Esophagus (tissue), 2 donors: ENCODE measurements at regions not wholly inside any gene's neighbourhood (a gene's known extent, or its start where the extent isn't known, plus 50 kb on each side); places are given as distances from the start of the nearest gene placed in this dataset.

ENCODE experiments used
- H3K27ac ChIP-seq, 2 donors: one replicate each; pipeline ENCODE4 v1.5.1; 2013; ENCODE audit warnings: low read depth in 2 of 2, mild to moderate bottlenecking in 2 of 2, inconsistent platforms in 1 of 2, low read length in 1 of 2, moderate library complexity in 1 of 2
- H3K27me3 ChIP-seq, 2 donors: one replicate each; pipeline ENCODE4 v1.6.1; 2013; ENCODE audit warnings: low read length in 2 of 2, control low read depth in 1 of 2, mild to moderate bottlenecking in 1 of 2; ENCODE audit not compliant: insufficient read depth in 2 of 2, control insufficient read depth in 1 of 2
- H3K36me3 ChIP-seq, 2 donors: one replicate each; pipeline ENCODE4 v1.6.1; 2013; ENCODE audit warnings: low read length in 1 of 2; ENCODE audit not compliant: control insufficient read depth in 2 of 2, insufficient read depth in 2 of 2
- H3K4me1 ChIP-seq, 2 donors: one replicate each; pipeline ENCODE4 v1.6.1; 2013; ENCODE audit warnings: low read length in 1 of 2; ENCODE audit not compliant: control insufficient read depth in 2 of 2, insufficient read depth in 2 of 2
- H3K4me3 ChIP-seq, 2 donors: one replicate each; pipeline ENCODE4 v1.5.1; 2013; ENCODE audit warnings: low read length in 2 of 2, mild to moderate bottlenecking in 2 of 2, low read depth in 1 of 2, moderate library complexity in 1 of 2
- H3K9me3 ChIP-seq, 2 donors: one replicate each; pipeline ENCODE4 v1.6.1; 2013; ENCODE audit warnings: mild to moderate bottlenecking in 2 of 2, low read depth in 1 of 2, low read length in 1 of 2, moderate library complexity in 1 of 2; ENCODE audit not compliant: control insufficient read depth in 2 of 2, insufficient read depth in 1 of 2
- WGBS, 2 donors: extraction: QIAGEN DNeasy Blood & Tissue Kit; methylation state at CpG; one replicate each; pipeline ENCODE4 v1.1.7; 2013; 5-methylcytosine and 5-hydroxymethylcytosine counted together
- donor health status: healthy with polysubstance abuse.
- donor health status: Bipolar disorder and iron deficiency.

- H3K4me1 ChIP-seq, result no peaks in the 10 kb centered on the region
- no peak overlapping the region for H3K27ac ChIP-seq
- H3K4me3 ChIP-seq, result no peak overlapping the region
- no peaks in the 10 kb centered on the region for H3K9me3 ChIP-seq
- no peaks in the 10 kb centered on the region for H3K27me3 ChIP-seq
- whole genome bisulfite sequencing, 2 donors, result 64 to 77% methylated on average over 2 of the region's 2 CpGs
- no peaks in the 10 kb centered on the region for H3K36me3 ChIP-seq
Observed at GRCh38 chr2:180368881-180369280, 361.8 kb upstream of the CWC22 start.

- H3K9me3 ChIP-seq, result no peaks in the 10 kb centered on the region
- no peaks in the 10 kb centered on the region for H3K27me3 ChIP-seq
- H3K36me3 ChIP-seq, result no peaks in the 10 kb centered on the region
- no peaks in the 10 kb centered on the region for H3K4me1 ChIP-seq
- no peak overlapping the region for H3K27ac ChIP-seq
- H3K4me3 ChIP-seq, result no peak overlapping the region
Observed at GRCh38 chr2:180367815-180368214, 360.7 kb upstream of the CWC22 start.

GRCh38 chr2:180366481-180366880 lies 359.4 kb upstream of the CWC22 start:
- Histone ChIP-seq H3K27me3 (no peaks in the 10 kb centered on the region), H3K4me1 (no peaks in the 10 kb centered on the region), H3K9me3 (no peaks in the 10 kb centered on the region), H3K27ac (no peak overlapping the region), H3K4me3 (no peak overlapping the region), H3K36me3 (no peaks in the 10 kb centered on the region)

- Histone ChIP-seq H3K4me1 (peaks cover 0 to 5% of the 10 kb centered on the region in 2 donors), H3K4me3 (no peak overlapping the region), H3K9me3 (no peaks in the 10 kb centered on the region), H3K27ac (no peak overlapping the region), H3K27me3 (no peaks in the 10 kb centered on the region), H3K36me3 (no peaks in the 10 kb centered on the region)
- WGBS, 2 donors, result 45 to 56% methylated on average over 2 of the region's 2 CpGs
Observed at GRCh38 chr2:180364719-180365118, 357.6 kb upstream of the CWC22 start.

- Histone ChIP-seq H3K4me3 (no peak overlapping the region), H3K36me3 (no peaks in the 10 kb centered on the region), H3K4me1 (peaks cover 0 to 7% of the 10 kb centered on the region in 2 donors), H3K27ac (peak overlapping the region in 1 of 2 donors; percentile 21), H3K9me3 (no peaks in the 10 kb centered on the region), H3K27me3 (no peaks in the 10 kb centered on the region)
- WGBS, 2 donors, result 52 to 55% methylated on average over 2 of the region's 2 CpGs
Observed at GRCh38 chr2:180360283-180360618, 353.2 kb upstream of the CWC22 start.

GRCh38 chr2:180359522-180360282 lies 352.6 kb upstream of the CWC22 start:
- Histone ChIP-seq H3K4me3 (no peak overlapping the region), H3K4me1 (peaks cover 0 to 7% of the 10 kb centered on the region in 2 donors), H3K27me3 (no peaks in the 10 kb centered on the region), H3K36me3 (no peaks in the 10 kb centered on the region), H3K9me3 (no peaks in the 10 kb centered on the region), H3K27ac (peak overlapping the region in 1 of 2 donors; percentile 21)
- WGBS, 2 donors, result 84 to 90% methylated on average over 1 of the region's 1 CpG

GRCh38 chr2:180358458-180358857 lies 351.4 kb upstream of the CWC22 start:
- H3K4me3 ChIP-seq, result no peak overlapping the region
- no peaks in the 10 kb centered on the region for H3K36me3 ChIP-seq
- WGBS, 2 donors, result 88 to 89% methylated on average over 2 of the region's 2 CpGs
- no peaks in the 10 kb centered on the region for H3K9me3 ChIP-seq
- no peaks in the 10 kb centered on the region for H3K27me3 ChIP-seq
- H3K27ac ChIP-seq, result no peak overlapping the region
- peaks cover 0 to 7% of the 10 kb centered on the region in 2 donors for H3K4me1 ChIP-seq

- Histone ChIP-seq H3K27ac (no peak overlapping the region), H3K27me3 (no peaks in the 10 kb centered on the region), H3K4me3 (no peak overlapping the region), H3K36me3 (no peaks in the 10 kb centered on the region), H3K4me1 (peaks cover 0 to 7% of the 10 kb centered on the region in 2 donors), H3K9me3 (no peaks in the 10 kb centered on the region)
Observed at GRCh38 chr2:180356676-180357075, 349.6 kb upstream of the CWC22 start.

- Histone ChIP-seq H3K36me3 (no peaks in the 10 kb centered on the region), H3K4me3 (no peak overlapping the region), H3K4me1 (no peaks in the 10 kb centered on the region), H3K27ac (no peak overlapping the region), H3K27me3 (no peaks in the 10 kb centered on the region), H3K9me3 (no peaks in the 10 kb centered on the region)
- 28 to 49% methylated on average over 1 of the region's 1 CpG for WGBS, 2 donors
Observed at GRCh38 chr2:180352620-180353019, 345.5 kb upstream of the CWC22 start.

- H3K36me3 ChIP-seq, result no peaks in the 10 kb centered on the region
- no peak overlapping the region for H3K4me3 ChIP-seq
- H3K9me3 ChIP-seq, result no peaks in the 10 kb centered on the region
- no peaks in the 10 kb centered on the region for H3K4me1 ChIP-seq
- H3K27me3 ChIP-seq, result no peaks in the 10 kb centered on the region
- WGBS, 2 donors, result 94 to 98% methylated on average over 2 of the region's 2 CpGs
- no peak overlapping the region for H3K27ac ChIP-seq
Observed at GRCh38 chr2:180349809-180350208, 342.7 kb upstream of the CWC22 start.
